ENCODE measurements at regions not wholly inside any gene's neighbourhood (a gene's known extent, or its start where the extent isn't known, plus 50 kb on each side); places are given as distances from the start of the nearest gene placed in this dataset.

DNA sequence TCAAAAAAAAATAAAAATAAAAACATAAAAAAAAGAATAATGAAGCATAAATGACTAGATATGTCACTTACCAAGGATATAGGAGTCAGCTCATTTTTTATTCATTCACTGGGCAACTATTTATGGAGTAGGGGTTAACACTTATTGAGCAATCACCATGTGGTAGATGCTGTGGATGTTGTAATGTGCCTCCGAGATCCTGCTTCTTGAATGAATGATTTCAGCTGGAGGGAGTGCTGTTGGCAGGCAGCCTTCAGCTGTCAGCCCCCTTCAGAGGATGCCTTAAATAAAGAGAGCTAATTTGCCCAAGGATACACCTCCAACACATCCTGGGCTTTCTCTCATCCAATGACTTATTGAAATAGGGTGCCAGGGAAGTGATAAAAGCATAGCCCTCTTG is 229.5 kb upstream of the DTNBP1 start:
- TF ChIP-seq EP300 (IDR thresholded peaks at IDR 0.05; ENCODE audit: borderline replicate concordance) = no peak
- TF ChIP-seq YY1 (IDR thresholded peaks at IDR 0.05; ENCODE audit: low read depth) = no peak
- TF ChIP-seq FOXM1 (IDR thresholded peaks at IDR 0.05; ENCODE audit: borderline replicate concordance, low read depth) = no peak
- TF ChIP-seq TAF1 (IDR thresholded peaks at IDR 0.05; ENCODE audit: low read depth) = no peak
- TF ChIP-seq TCF12 (IDR thresholded peaks at IDR 0.05; ENCODE audit: low read depth) = no peak
- TF ChIP-seq REST (IDR thresholded peaks at IDR 0.05; ENCODE audit: low read depth) = no peak
- TF ChIP-seq RAD21 (IDR thresholded peaks at IDR 0.05; ENCODE audit: low read depth) = no peak
- no peak for TF ChIP-seq NFIC (IDR thresholded peaks at IDR 0.05)
- no peak for TF ChIP-seq CEBPB (IDR thresholded peaks at IDR 0.05)
- TF ChIP-seq ZBTB7A (IDR thresholded peaks at IDR 0.05; ENCODE audit: low read depth) = no peak
- no peak for TF ChIP-seq TEAD4 (IDR thresholded peaks at IDR 0.05)

DNA sequence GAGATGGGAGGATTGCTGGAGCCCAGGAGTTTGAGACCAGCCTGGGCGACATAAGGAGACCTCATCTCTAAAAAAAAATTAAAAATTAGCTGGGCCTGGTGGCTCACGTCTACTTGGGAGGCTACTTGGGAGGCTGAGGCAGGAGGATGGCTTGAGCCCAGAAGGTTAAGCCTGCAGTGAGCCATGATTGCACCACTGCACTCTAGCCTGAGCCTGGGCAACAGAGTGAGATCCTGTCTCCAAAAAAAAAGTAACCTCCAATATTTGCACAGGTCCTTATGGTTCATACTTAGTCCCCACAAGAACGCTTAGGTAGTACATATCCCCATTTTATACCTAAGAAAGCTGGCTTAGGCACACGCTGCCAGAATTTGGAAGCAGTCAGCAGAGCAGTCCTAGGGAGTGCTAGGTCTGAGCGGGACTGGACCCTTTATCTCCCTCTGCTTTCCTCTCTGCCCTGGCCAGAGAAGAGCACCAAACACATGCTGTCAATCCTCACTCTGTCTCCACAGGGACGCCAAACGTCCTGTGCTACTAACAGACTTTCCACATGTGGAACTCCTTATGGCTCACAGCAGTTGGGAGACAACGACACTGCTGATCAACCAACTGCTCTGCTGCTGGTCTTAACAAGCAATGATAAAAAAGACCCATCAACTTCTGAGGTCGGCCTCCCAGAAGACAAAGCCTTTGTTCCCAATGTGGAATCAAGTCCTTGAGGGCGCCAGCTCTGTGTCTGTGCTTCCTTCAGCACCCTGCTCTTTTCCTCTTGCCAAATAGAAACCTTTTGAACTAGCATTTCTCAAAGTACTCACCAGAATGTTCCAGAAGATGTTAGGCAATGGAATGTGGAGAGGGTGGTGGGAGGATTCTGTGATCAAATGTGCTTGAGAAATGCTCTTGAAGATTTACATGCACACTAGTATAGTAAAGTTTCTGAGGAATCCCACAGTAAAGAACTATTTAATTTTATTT is 226.3 kb upstream of the DTNBP1 start:
- no peak for TF ChIP-seq YY1 (IDR thresholded peaks at IDR 0.05; ENCODE audit: low read depth)

GRCh38 chr6:15887491-15888461 is 224.9 kb upstream of the DTNBP1 start:
- TF ChIP-seq CEBPB (IDR thresholded peaks at IDR 0.05) (no peak), EGR1 (IDR thresholded peaks at IDR 0.05) (no peak), NFIC (IDR thresholded peaks at IDR 0.05) (no peak), REST (IDR thresholded peaks at IDR 0.05; ENCODE audit: low read depth) (no peak), CREB1 (IDR thresholded peaks at IDR 0.05; ENCODE audit: low read depth) (no peak), ZBTB7A (IDR thresholded peaks at IDR 0.05; ENCODE audit: low read depth) (no peak), RAD21 (IDR thresholded peaks at IDR 0.05; ENCODE audit: low read depth) (no peak), FOXM1 (IDR thresholded peaks at IDR 0.05; ENCODE audit: borderline replicate concordance, low read depth) (no peak), EP300 (IDR thresholded peaks at IDR 0.05; ENCODE audit: borderline replicate concordance) (no peak), TCF12 (IDR thresholded peaks at IDR 0.05; ENCODE audit: low read depth) (no peak), TAF1 (IDR thresholded peaks at IDR 0.05; ENCODE audit: low read depth) (no peak), YY1 (IDR thresholded peaks at IDR 0.05; ENCODE audit: low read depth) (no peak)
- TF ChIP-seq, protein P1, sequence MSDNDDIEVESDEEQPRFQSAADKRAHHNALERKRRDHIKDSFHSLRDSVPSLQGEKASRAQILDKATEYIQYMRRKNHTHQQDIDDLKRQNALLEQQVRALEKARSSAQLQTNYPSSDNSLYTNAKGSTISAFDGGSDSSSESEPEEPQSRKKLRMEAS (IDR thresholded peaks at IDR 0.05) = no peak

- TF ChIP-seq TEAD4 (IDR thresholded peaks at IDR 0.05) (no peak), RAD21 (IDR thresholded peaks at IDR 0.05; ENCODE audit: low read depth) (no peak), YY1 (IDR thresholded peaks at IDR 0.05; ENCODE audit: low read depth) (no peak), NFIC (IDR thresholded peaks at IDR 0.05) (no peak), EP300 (IDR thresholded peaks at IDR 0.05; ENCODE audit: borderline replicate concordance) (no peak), ZBTB7A (IDR thresholded peaks at IDR 0.05; ENCODE audit: low read depth) (no peak), EGR1 (IDR thresholded peaks at IDR 0.05) (no peak), USF1 (IDR thresholded peaks at IDR 0.05) (no peak), REST (IDR thresholded peaks at IDR 0.05; ENCODE audit: low read depth) (no peak), CEBPB (IDR thresholded peaks at IDR 0.05) (no peak), TAF1 (IDR thresholded peaks at IDR 0.05; ENCODE audit: low read depth) (no peak), TCF12 (IDR thresholded peaks at IDR 0.05; ENCODE audit: low read depth) (no peak), FOXM1 (IDR thresholded peaks at IDR 0.05; ENCODE audit: borderline replicate concordance, low read depth) (no peak)
- TF ChIP-seq, protein P1 (IDR thresholded peaks at IDR 0.05) = no peak
Observed at GRCh38 chr6:15885624-15886023, 222.8 kb upstream of the DTNBP1 start.
